Fibroblast of upper back skin (primary cell): ENCODE measurements at regions not wholly inside any gene's neighbourhood (a gene's known extent, or its start where the extent isn't known, plus 50 kb on each side); places are given as distances from the start of the nearest gene placed in this dataset.
"Not testable (repeated sequence)": the region's sequence is repeated elsewhere in the genome, so short reads cannot be mapped to it uniquely, and the experiment has no call there.

Experiments used
- DNase-seq: peaks from one replicate; pipeline ENCODE4 v3.0.0-alpha.2; 2013

DNA sequence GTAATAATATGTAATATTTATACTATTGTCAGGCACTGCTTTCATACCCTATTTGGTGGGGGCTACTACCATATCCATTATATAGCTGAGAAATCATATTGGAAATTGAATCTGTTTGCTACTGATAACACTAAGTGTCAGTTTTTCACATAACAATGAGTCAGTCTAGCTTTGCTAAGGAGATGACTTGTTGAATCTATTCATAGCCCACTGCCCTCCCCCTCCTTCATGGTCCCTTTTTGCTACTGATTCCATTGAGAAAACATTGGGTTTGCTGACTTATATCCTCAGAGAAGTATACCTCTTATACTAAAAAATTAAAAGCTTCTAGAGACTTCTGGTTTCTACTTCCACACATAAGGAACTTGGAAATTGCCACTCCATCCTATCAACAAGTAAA, 1898.4 kb downstream of the STIM2 start:
- DNase-seq = peak; percentile 9

DNA sequence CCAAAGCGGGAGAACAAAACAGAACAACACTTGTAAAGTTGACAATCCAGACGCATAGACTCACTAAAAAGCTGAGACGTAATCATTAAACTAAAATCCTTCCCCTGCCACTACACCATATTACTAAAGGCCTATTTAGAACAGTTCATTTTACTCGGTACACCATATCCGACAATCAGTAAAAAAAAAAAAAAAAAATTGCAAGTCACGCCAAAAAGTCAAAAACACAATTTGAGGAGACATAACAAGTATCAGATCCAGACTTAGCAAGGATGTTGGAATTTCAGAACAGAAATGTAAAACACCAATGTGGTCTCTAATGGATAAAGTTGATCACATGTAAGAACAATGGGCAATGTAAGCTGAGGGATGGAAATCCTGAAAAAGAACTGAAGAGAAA, 1899.4 kb downstream of the STIM2 start:
- DNase-seq = no peak

DNA sequence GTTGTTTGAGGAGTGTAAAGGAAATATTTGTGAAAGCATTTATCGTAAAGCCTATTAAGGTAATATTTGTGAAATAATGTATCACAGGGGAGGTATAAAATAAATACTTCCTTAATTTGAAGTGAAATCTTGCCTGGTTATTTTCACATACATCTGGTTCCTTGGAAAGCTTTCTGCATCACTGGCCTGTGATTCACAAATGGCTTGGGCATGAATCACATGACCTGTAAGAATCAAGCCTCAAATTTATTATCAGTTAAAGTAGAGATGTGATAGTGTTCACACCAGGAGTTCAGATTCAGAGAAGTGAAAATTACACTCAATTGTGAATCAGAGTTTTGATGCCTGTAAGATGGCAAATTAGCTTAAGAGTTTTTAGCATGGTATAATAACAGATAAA, 1911.4 kb downstream of the STIM2 start:
- peak; percentile 81 for DNase-seq

DNA sequence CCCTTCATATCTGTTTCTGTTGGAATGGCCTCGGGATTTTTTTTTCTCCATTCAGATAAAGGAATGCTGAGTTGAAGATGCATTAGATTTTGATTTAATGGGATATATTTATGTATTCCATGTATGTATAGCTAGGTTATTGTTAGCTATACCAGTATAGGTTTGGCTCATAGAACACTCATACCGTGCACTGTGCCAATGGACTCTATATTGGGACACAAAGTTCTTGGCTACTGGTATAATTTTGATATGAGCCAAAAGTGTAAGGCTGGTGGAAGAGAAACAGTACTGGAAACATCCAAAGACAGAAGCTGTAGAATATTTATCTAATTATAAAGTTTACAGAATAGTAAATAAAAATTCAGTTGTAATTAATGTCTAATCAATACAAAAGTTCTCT, 1912.1 kb downstream of the STIM2 start:
- DNase-seq = no peak

DNA sequence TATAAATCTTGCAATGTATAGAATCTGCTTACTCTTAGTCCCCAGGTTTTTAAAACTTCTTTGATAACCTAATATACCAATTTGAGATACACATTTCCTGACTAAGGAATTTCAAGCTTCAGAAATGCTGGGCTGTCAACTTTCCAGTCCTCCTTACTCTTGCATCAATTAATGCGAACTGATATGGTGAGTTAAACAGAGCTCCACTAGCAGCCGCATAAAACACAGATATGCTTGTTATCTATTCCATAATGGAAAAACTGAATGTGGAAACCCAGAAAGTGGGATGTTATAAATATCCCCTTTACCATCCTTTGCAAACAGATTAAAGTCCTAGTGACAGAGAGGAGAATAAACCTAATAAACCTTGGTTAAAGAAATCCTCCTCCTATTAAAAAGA, 1913.7 kb downstream of the STIM2 start:
- DNase-seq = no peak

DNA sequence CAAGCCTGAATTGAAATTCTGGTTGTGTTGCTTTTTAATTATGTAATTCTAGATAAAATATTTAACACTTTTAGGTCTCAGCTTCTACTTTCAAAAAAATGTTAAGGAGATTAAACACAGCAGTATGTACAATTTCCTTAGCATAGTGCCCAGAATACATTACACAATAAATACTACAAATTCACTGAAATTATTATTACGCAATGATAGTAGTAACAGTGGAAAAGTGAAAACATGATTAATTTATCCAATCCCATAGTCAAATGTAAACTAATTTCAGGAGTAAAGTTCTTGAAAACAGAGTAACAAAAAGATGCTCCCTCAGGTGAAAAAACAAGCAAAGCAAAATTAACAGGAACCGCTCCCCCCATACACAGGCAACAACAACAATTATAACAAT, 1915.4 kb downstream of the STIM2 start:
- DNase-seq = no peak

DNA sequence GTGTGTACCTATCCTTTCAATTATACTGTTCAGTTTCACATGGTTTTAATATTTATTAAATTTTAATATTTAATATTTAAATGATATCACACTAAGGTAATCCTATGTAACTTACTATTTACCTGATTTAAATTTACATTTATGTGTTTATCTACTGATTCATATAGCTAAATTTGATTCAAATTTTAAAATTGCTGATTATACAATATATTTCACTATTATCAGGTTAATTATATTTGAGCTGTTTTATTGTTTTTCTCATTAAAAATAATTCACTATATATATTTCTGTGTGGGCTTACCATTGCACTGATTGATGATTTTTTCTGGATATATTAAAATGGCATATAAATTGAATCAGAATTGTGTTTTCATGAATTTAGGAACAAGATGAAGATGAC, 1923.5 kb downstream of the STIM2 start:
- no peak for DNase-seq

DNA sequence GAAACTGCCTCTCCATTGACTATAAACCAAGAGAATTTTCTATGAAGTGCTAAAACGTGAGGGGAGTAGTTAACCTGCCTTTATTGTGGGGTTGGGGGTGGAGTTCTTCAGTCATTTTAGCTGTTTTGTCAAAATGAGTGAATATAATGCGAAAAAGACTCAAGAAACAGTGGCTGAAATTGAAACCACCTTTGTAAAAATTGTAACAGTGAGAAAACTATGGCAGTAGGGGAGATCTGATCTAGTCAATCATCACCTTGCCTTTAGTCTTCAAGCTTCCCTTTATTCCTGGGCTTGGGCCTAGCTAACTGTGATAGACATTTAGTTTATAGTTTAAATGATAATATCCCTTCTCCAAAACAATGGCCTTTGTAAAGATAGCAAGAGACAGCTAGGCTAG, 1927.3 kb downstream of the STIM2 start:
- DNase-seq = no peak

DNA sequence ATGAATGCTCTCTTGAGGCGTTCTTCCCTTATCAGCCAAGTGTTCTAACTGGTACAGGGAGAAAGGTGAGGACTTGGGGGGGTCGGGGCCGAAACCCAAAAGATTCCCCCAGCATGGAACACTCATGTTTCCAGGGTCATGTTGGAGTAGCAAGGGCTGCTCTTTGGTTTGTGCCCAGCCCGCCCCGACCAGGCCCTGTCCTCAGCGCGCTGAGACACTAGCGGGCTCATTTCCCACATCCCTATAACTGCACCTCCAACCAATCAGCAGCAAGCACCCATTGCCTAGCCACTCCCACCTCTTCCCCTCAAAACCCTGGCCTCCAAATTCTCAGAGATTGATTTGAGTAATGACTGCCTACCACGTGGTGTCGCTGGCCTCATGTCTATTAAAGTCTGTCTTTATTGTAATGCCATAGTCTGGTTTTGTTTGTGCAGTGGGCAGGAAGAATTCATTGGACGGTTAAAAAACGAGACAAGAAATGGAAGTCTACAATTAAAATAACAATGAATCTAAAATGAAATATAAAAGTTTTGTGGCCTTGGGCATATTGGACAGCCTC, 1928.4 kb downstream of the STIM2 start:
- no peak for DNase-seq

DNA sequence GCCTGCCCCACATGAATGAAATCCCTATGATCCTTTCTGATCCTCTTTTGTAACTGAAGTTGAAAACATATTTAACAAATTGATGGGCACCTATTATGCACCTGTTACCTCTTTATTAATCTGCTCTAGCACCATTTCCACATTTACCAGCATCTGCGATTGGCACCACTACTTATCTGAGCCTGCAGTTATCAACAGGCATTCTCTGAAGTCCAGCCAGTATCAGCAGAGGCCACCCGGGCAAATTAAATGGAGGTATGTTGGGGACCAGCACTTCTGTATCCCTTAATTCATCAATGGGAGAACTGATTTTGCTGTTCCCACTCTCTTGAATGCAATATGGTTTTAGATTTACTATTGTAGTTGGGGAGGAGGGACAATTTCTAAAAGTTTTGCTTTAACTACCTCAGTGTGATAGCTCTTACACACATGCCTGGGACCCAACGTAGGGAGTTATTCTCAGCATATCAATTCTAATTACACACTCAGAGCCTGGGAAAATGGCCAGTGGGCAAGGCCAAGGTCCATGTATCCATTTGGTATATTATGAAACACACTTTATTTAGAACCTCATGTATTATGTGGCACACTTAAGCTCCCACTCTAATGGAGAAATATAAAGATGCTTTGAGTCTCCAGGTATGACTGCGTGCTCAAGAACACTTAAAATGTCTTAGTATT, 1927.1 kb upstream of the PCDH7 start:
- no peak for DNase-seq

DNA sequence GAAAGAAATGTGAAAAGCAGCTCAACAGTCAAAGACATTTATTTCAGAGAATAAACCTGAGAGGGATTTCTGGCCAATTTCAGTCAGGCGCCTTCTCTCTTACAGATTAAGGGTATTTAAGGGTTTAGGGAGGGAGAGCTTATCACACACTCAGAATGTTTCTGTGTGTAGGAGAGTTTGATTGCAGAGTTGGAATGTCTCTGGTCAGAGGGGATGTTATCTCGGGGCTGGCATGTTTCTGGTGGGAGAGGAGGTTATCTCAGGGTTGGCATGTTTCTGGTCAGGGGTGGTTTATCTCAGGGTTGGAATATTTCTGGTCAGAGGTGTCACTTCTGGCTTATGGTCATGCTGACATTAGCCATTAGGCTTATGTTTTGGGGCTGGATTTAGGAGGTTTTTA, 1920.5 kb upstream of the PCDH7 start:
- no peak for DNase-seq

DNA sequence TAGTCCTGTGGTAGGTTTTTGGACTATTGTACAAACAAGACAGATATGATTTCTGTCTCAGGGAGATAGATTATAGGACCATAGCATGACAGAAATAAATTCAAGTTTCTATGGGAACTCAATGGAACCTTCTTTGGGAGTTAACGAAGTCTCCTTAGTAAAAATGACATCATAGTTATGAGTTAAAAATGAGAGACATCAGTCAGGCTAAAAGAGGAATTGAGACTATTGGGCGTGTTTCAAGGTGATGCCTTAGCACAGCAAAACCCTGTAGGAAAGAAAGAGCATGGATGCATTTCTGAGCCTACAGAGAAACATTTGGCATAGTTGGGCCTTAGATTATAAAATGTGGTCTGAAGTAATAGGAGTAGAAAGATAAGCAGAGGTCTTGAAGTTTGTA, 1909.1 kb upstream of the PCDH7 start:
- DNase-seq = no peak

DNA sequence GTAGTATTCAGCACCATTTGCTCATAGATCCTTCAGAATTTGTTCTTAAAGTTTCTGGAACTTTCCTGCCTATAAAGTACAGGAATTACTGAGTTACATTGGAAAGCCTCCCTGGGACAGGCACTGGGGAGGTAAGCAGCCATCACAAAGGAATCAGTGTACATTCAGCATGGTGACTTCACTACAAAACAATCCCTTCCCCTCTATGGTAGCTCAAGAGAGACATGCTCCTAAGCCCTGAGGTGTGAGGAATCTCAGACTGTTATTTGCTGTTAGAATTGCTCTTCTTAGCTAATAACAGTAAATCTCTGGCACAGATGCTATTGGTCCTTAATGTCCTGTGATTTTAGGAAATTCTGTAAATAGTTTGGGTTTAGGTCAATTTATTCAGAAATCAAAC, 1898.0 kb upstream of the PCDH7 start:
- no peak for DNase-seq

DNA sequence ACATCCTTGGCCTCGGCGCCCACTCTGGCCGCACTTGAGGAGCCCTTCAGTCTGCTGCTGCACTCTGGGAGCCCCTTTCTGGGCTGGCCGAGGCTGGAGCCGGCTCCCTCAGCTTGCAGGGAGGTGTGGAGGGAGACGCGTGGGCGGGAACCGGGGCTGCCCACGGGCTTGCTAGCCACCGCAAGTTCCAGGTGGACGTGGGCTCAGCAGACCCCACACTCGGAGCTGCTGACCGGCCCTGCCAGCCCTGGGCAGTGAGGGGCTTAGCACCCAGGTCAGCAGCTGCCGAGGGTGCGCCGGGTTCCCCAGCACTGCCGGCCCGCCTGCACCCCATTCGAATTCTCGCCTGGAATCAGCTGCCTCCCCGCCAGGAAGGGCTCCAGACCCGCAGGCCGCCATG, 1892.3 kb upstream of the PCDH7 start:
- no peak for DNase-seq

DNA sequence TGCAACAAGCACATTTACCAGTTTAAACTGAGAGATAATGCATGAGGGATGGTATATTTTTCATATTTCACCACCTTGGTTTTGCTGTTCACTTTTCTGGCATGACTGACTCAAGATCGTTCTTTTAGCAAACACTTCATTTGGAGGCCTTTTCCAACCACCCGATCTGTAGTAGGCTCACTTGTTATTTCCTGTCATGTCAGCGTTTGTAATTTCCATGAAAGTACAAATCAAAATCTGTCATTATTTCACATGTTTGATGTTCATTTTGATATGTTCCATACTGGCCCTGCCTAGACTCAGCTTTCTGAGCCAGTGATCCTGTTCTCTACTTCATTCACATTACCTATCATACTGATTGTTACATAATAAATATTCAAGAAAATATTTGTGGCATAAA, 1888.3 kb upstream of the PCDH7 start:
- no peak for DNase-seq

DNA sequence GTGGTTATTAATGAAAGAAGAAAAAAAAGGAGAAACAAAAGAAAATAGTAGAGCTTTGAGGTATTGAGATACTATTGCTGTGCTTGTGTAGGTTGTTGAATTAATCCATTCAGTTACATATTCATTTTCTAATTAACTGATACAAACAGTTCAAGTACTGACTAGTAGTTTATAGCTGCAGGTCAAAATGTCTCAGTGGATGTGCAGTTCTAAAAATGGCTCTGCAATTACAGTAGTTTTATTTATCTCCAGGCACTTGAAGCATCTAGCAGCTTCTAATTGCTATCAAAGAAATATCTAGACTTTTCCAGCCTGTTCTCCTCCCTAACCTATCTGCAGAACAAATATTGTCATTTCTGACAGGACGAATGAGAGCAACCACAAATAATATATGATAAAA, 1887.7 kb upstream of the PCDH7 start:
- DNase-seq = no peak

DNA sequence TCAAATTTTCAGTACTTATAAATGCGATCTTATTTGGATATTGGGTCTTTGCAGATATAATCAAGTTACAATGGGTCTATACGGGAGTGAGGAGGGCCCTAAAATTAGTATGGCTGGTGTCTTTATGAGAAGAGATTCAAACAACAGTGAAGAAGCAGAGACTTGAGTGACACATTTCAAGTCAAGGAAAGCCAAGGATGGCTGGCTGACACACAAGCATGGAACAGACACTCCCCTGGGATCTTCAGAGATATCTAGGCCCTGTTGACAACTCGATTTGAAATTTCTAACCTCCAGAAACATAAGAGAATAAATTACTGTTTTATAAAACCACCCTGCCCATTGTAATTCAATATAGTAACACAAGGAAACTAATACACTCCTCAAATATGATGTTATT, 1886.0 kb upstream of the PCDH7 start:
- DNase-seq = no peak

DNA sequence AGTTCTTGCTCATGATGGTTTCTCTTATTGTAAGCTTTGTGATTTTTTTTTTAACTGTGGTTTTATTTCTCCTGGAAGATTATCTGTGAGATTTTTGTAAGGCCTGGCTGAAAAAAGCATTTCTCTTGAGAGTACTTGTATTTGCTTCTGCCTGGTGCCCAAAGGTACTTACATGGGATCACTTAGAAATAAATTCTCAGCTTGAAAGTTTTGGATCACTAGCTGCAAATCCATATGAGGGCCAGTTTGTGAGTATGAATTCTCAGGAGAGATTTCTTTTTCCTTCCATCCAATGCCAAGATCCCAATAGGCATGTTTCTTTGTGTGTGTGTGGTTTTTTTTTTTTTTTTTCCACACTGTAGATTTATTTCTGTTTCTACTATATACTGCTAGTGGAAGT, 1884.7 kb upstream of the PCDH7 start:
- DNase-seq = peak; percentile 44

DNA sequence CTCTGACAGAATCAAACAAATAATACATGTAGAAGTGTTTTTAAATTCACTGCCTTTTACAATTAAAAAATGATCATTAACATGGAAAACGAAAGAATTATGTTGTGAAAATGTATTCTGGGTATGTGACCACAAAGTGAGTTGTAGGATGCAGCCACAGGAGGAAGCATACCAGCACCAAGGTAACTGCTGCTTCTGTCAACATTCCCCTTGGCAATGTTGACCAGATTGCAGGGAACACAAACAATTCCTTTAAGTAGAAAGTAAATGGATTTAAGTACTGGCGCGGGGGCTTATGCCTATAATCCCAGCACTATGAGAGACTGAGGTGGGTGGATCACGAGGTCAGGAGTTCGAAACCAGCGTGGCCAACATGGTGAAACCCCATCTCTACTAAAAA, 1877.9 kb upstream of the PCDH7 start:
- DNase-seq = no peak

DNA sequence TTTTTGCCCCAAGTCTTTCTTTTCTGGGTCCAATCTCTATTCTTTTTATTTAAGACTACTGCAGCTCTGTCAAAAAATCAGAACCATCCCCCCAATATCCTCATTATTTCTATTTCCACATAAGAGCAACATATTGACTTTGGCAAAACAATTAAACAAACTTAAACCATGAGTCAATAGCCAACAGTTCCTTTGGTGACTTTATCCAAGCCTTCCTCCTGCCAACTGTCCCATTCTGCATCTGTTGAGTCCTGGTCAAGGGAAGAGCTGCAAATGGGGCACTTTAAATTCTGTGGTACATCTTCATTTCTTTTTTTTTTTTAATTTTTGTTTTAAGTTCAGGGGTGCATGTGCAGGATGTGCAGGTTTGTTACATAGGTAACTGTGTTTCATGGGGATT, 1875.0 kb upstream of the PCDH7 start:
- DNase-seq = no peak

DNA sequence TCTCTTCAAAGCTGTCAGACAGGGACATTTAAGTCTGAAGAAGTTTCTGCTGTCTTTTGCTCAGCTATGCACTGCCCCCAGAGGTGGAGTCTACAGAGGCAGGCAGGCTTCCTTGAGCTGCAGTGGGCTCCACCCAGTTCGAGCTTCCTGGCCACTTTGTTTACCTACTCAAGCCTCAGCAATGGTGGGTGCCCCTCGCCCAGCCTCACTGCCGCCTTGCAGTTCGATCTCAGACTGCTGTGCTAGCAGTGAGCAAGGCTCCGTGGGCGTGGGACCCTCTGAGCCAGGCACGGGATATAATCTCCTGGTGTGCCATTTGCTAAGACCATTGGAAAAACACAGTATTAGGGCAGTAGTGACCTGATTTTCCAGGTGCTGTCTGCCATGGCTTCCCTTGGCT, 1863.1 kb upstream of the PCDH7 start:
- not testable (repeated sequence) for DNase-seq

DNA sequence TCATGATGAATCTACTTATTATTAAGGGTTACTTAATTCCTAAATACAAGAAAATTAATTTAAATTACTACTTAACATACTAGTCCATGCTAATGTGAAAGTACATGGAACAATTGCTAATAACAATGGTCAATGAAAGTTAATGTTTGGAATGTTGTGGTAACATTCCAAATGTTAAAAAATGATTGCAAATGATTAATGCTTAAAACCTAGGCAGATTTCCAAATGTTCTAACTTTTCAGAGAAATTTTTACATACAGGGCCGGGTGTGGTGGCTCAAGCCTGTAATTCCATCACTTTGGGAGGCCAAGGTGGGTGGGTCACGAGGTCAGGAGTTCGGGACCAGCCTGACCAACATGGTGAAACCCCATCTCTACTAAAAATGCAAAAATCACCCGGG, 1851.3 kb upstream of the PCDH7 start:
- peak; percentile 71 for DNase-seq

DNA sequence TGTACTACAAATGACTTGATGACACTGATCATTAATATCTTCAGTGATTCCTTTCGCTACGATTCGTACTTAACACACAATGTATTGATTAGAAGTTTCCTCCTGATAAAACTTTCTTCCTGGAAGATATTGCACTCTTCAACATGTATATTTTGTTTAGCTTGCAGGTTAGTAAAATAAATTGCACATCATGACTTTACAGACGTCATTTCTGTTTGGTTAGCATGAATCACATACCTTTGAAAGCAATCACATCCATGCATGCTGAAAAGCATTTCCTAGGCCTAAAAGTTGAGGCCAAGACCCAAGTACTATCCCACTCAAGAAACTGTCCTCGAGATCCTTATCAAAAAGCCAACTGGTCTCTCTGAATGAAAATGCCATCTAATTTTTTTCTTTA, 1841.0 kb upstream of the PCDH7 start:
- peak; percentile 44 for DNase-seq

DNA sequence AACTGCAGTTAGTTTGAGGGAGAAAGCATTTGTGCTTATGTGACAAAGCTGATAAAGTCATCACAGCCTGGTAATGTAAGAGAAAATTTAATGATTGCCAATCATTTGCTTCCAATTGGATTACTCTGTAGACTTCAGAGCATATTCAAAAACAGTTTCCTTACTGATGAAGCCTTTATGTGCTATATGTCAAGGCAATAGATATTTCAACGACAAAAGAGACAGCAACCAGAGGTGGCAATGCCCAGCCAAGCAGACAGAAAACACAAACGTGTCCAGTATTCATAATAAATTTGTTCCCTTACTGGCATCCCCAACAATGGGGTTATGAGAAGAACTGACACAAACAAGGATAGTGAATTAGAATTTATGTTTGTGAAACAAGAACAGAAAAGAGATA, 1840.3 kb upstream of the PCDH7 start:
- DNase-seq = no peak

DNA sequence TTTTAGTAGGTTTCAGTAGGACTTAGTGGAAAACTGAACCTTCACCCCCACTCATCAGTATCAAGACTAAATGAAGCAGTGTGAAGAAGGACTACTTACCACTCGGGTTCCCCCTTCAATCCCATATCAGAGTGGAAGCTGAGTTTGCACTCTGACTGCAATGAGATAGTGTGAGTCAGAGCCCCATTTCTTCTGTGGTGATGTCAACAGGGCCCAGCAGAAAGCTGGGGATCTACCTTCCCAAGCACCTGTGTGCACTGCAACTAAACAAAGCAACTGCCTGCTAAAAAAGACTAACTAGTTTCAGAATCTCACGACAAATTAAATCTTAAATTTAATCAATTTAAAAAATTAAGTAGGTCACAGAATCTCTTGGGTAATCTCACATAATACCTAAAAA, 1837.0 kb upstream of the PCDH7 start:
- no peak for DNase-seq
